ENCODE measurements at regions not wholly inside any gene's neighbourhood (a gene's known extent, or its start where the extent isn't known, plus 50 kb on each side); places are given as distances from the start of the nearest gene placed in this dataset.
A peak's percentile ranks its signal among the peaks of the same experiment; 100 is the strongest.

- intact Hi-C loops (cut with DNase I): no loop called here
- no peak overlapping the region for H3K27ac ChIP-seq
- H3K4me1 ChIP-seq: no peaks in the 10 kb centered on the region
- no peak for ATAC-seq
- H3K9me3 ChIP-seq: no peaks in the 10 kb centered on the region
- H3K36me3 ChIP-seq: no peaks in the 10 kb centered on the region
- H3K4me3 ChIP-seq: no peak overlapping the region
- no peaks in the 10 kb centered on the region for H3K27me3 ChIP-seq (ENCODE audit: low read depth)
- no peak for DNase-seq
- no peak for TF ChIP-seq CTCF (IDR thresholded peaks at IDR 0.05)
Measured at GRCh38 chr2:59850554-59850953, 702.9 kb downstream of the BCL11A start.

- intact Hi-C loops (cut with DNase I): no loop called here
- Histone ChIP-seq H3K9me3 (no peaks in the 10 kb centered on the region), H3K36me3 (no peaks in the 10 kb centered on the region), H3K27me3 (ENCODE audit: low read depth) (no peaks in the 10 kb centered on the region), H3K4me3 (no peak overlapping the region), H3K4me1 (no peaks in the 10 kb centered on the region), H3K27ac (no peak overlapping the region)
- no peak for DNase-seq
- TF ChIP-seq CTCF (IDR thresholded peaks at IDR 0.05): no peak
- no peak for ATAC-seq
Measured at GRCh38 chr2:59833941-59834340, 719.5 kb downstream of the BCL11A start.

GRCh38 chr2:59830601-59831000 lies 722.9 kb downstream of the BCL11A start:
- H3K4me3 ChIP-seq: no peak overlapping the region
- no peak overlapping the region for H3K27ac ChIP-seq
- no peak for DNase-seq
- no peak for TF ChIP-seq CTCF (IDR thresholded peaks at IDR 0.05)
- intact Hi-C loops (cut with DNase I): no loop called here
- H3K9me3 ChIP-seq: no peaks in the 10 kb centered on the region
- H3K36me3 ChIP-seq: no peaks in the 10 kb centered on the region
- H3K4me1 ChIP-seq: no peaks in the 10 kb centered on the region
- peak in 1 of 2 donors; percentile 72 for ATAC-seq
- H3K27me3 ChIP-seq (ENCODE audit: low read depth): no peaks in the 10 kb centered on the region

- no peaks in the 10 kb centered on the region for H3K4me1 ChIP-seq
- ATAC-seq: no peak
- intact Hi-C loops (cut with DNase I): no loop called here
- H3K27me3 ChIP-seq (ENCODE audit: low read depth): no peaks in the 10 kb centered on the region
- no peaks in the 10 kb centered on the region for H3K9me3 ChIP-seq
- no peak for TF ChIP-seq CTCF (IDR thresholded peaks at IDR 0.05)
- DNase-seq: no peak
- H3K27ac ChIP-seq: no peak overlapping the region
- H3K4me3 ChIP-seq: no peak overlapping the region
- H3K36me3 ChIP-seq: no peaks in the 10 kb centered on the region
Measured at GRCh38 chr2:59827677-59828076, 725.8 kb downstream of the BCL11A start.

- intact Hi-C loops (cut with DNase I): no loop called here
- no peak for ATAC-seq
- DNase-seq: no peak
Measured at GRCh38 chr2:59826177-59826576, 727.3 kb downstream of the BCL11A start.

More at GRCh38 chr2:59826177-59826576, 727.3 kb downstream of the BCL11A start:
- no peak for TF ChIP-seq CTCF (IDR thresholded peaks at IDR 0.05)
- Histone ChIP-seq H3K27me3 (ENCODE audit: low read depth) (no peaks in the 10 kb centered on the region), H3K4me3 (no peak overlapping the region), H3K4me1 (no peaks in the 10 kb centered on the region), H3K27ac (no peak overlapping the region), H3K36me3 (no peaks in the 10 kb centered on the region), H3K9me3 (no peaks in the 10 kb centered on the region)
